GM19043 (cell line): ENCODE measurements at regions not wholly inside any gene's neighbourhood (a gene's known extent, or its start where the extent isn't known, plus 50 kb on each side); places are given as distances from the start of the nearest gene placed in this dataset.
"Not testable (repeated sequence)": the region's sequence is repeated elsewhere in the genome, so short reads cannot be mapped to it uniquely, and the experiment has no call there.

Source experiments
- ATAC-seq: cut with Tn5 transposase; IDR thresholded peaks from one replicate; pipeline ENCODE4 v1.9.1; 2021; ENCODE audit warnings: low read depth; ENCODE audit not compliant: unreplicated experiment

- peak; percentile 54 for ATAC-seq
Observed at GRCh38 chr9:31908158-31908890, 476.1 kb upstream of the ACO1 start.

DNA sequence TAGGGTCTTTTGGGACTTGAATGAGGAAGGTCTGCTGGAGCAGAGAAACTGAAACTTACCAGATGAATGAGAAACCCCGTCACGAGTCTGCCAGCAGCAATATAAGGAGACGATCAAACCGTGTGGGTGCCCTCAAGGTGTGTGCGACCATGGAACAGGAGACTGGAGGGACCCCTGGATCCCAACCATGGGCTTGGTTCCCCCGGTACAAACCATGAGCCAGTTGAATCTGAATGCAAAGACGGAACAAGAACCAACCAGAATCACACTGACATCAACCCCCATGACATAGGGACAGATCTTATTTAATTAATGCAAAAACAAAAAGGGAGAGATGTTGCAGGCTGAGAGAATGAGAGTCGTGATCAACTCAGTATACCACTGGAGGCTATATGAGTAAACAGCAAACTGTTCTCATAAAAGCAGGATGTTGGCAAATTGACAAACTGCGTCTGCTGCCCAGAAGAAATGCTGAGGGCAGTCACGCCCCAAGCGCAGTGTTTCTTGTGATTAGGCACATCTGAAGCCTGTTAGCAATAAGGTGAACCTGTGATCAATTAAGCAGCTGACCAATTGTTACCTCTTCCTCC lies 475.5 kb upstream of the ACO1 start:
- ATAC-seq: no peak

GRCh38 chr9:31912636-31913035 lies 471.8 kb upstream of the ACO1 start:
- no peak for ATAC-seq

DNA sequence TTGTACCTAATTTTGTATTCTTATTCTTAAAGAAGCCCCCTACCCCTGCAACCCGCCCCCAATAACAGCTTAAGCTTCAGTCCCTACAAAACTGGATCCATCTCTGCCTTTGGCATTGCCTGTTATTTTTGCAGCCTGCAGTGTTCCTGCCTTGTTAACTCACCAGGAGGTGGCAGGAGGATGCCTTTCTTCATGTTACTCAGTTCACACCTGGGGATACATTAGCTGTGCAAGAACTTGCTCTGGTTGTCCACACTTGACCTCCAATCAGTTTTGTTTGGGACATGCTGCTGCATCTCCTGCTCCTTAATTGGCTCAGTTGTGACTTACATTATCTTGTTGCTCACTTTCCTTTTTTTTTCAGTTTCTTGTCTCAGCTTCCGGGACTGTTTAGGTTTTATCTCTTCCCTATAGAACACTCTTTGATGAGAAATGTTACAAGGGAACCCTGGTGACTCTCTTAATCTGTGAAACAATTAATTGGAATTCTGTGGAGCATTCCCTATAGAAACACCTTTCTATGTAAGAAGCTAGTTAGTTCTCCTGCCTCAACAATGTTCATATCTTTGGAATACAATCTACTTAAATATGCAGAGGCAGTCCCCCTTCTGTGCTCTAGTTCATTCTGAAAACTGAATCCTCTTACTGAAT lies 467.7 kb upstream of the ACO1 start:
- no peak for ATAC-seq

DNA sequence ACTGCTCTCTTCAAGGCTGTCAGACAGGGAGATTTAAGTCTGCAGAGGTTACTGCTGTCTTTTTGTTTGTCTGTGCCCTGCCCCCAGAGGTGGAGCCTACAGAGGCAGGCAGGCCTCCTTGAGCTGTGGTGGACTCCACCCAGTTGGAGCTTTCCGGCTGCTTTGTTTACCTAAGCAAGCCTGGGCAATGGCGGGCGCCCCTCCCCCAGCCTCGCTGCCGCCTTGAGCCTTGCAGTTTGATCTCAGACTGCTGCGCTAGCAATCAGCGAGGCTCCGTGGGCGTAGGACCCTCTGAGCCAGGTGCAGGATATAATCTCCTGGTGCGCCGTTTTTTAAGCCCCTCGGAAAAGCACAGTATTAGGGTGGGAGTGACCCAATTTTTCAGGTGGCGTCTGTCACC lies 446.7 kb upstream of the ACO1 start:
- ATAC-seq: not testable (repeated sequence)

- no peak for ATAC-seq
Observed at GRCh38 chr9:31950756-31951155, 433.7 kb upstream of the ACO1 start.

GRCh38 chr9:31958572-31958971 lies 425.9 kb upstream of the ACO1 start:
- no peak for ATAC-seq

DNA sequence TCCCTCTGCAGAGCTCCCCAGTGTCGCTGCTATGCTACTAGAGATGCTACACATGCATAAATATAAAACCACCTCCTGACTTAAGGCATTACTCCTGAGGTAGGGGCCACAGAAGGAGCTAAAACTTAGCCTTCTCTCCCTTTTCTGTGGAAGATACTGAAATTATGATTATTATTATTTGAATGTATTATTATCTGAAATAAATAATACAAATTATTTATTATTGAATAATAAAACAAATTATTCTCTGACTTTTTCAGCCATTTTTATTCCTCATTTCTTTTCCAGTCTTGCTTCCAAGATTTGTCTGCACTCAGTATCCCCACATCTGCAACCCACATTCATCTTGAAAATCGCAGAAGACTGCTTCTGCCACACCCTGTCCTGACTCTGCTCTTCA lies 414.9 kb upstream of the ACO1 start:
- no peak for ATAC-seq

GRCh38 chr9:31983895-31984294 lies 400.5 kb upstream of the ACO1 start:
- ATAC-seq: no peak

- ATAC-seq: no peak
Observed at GRCh38 chr9:31996331-31996730, 388.1 kb upstream of the ACO1 start.

DNA sequence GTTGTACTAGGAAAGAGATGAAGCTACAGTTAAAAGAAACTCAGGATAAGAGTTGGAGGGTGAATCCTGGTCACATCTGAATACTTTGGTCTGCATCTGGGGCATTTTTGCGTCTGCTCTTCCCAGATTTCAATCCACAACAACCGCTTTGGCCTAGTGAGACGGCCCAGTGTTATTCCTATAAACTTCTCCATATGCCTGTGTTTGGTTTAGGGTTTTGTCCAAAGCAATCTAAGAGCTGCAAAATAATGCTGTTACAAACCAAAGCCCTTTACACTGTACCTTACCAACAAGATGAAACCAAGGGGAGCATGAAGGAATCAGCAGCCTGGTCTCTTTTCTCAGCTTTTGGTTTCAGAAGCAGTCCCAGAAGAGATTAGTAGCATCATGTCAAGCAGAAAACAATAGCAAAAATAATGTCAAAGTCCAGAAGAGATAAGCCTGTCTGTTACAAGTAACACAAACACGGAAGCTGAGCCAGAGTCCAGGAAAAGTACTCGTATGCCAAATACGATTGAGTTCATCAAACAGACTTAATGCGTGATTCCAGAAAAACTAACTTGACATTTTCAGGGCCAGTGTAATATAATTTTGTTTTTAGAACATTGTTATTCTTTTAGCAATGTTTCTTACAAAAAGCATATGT lies 379.9 kb upstream of the ACO1 start:
- ATAC-seq: no peak

DNA sequence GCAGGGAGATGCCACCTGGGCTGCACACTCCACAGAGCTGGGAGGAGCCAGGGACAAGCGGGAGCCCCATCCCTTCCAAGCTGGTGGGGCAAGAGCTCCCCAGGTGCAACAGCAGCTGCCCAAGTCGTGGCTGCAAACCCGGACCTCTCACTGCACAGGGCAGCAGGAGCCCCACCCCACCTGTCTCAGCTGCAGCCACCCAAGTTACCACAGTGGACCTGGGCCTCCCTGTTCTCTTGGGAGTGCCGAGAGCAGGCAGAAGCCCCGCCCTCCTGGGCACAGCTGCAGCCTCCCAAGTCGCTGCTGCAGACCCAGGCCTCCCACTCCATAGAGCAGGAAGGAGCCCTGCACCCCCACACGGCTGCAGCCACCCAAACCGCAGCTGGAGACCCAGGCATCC lies 374.1 kb upstream of the ACO1 start:
- ATAC-seq: no peak

- ATAC-seq: no peak
Observed at GRCh38 chr9:32011049-32011448, 373.4 kb upstream of the ACO1 start.

- ATAC-seq: no peak
Observed at GRCh38 chr9:32015795-32016194, 368.6 kb upstream of the ACO1 start.

GRCh38 chr9:32045513-32045912 lies 338.9 kb upstream of the ACO1 start:
- no peak for ATAC-seq

GRCh38 chr9:32067261-32067660 lies 317.2 kb upstream of the ACO1 start:
- no peak for ATAC-seq

- ATAC-seq: no peak
Observed at GRCh38 chr9:32069169-32069813, 315.2 kb upstream of the ACO1 start.

GRCh38 chr9:32069969-32070368 lies 314.5 kb upstream of the ACO1 start:
- ATAC-seq: no peak

GRCh38 chr9:32072570-32072969 lies 311.9 kb upstream of the ACO1 start:
- no peak for ATAC-seq

- ATAC-seq: no peak
Observed at GRCh38 chr9:32092031-32092430, 292.4 kb upstream of the ACO1 start.

GRCh38 chr9:32117291-32117690 lies 267.2 kb upstream of the ACO1 start:
- ATAC-seq: no peak
